Keratinocyte (primary cell): ENCODE measurements at regions not wholly inside any gene's neighbourhood (a gene's known extent, or its start where the extent isn't known, plus 50 kb on each side); places are given as distances from the start of the nearest gene placed in this dataset.

ENCODE experiments used
- DNase-seq: peaks from one replicate; pipeline ENCODE4 v3.0.0-alpha.2; 2011; ENCODE audit warnings: low read depth, missing footprints, low spot score
- FAIRE-seq: peaks from 2 replicates; lab custom pipeline; 2011; peaks lifted over from hg19 to GRCh38; lab: Jason Lieb, UNC
- H2AFZ ChIP-seq: 2 replicates; pipeline ENCODE4 v1.6.0; 2012; ENCODE audit warnings: low read length, control low read depth, inconsistent platforms; ENCODE audit not compliant: control insufficient read depth
- H3K27ac ChIP-seq: 2 replicates; pipeline ENCODE4 v1.5.1; 2011; ENCODE audit warnings: low read length; ENCODE audit not compliant: control insufficient read depth, insufficient read depth
- H3K27me3 ChIP-seq: 3 replicates; pipeline ENCODE4 v1.6.0; 2011; ENCODE audit warnings: low read length; ENCODE audit not compliant: control insufficient read depth, insufficient read depth; ENCODE audit errors: extremely low read depth
- H3K36me3 ChIP-seq, 2 experiments: 2 replicates in 1 of 2; 3 replicates in 1 of 2; pipeline ENCODE4 v1.5.1; 2011; ENCODE audit warnings: low read length in 2 of 2, mild to moderate bottlenecking in 1 of 2; ENCODE audit not compliant: control insufficient read depth in 2 of 2, insufficient read depth in 2 of 2; ENCODE audit errors: extremely low read depth in 1 of 2
- H3K4me1 ChIP-seq: 3 replicates; pipeline ENCODE4 v1.5.1; 2011; ENCODE audit warnings: low read length; ENCODE audit not compliant: control insufficient read depth, insufficient read depth; ENCODE audit errors: extremely low read depth
- H3K4me2 ChIP-seq: 3 replicates; pipeline ENCODE4 v1.6.0; 2011; ENCODE audit warnings: low read depth, low read length; ENCODE audit not compliant: control insufficient read depth, insufficient read depth; ENCODE audit errors: extremely low read depth
- H3K4me3 ChIP-seq, 3 experiments: fragments of 200-600 bp in 1 of 3; sonication (generic) in 1 of 3; 2 replicates in 2 of 3; 3 replicates in 1 of 3; pipeline ENCODE4 v1.5.1; 2011 to 2016; ENCODE audit warnings: low read length in 3 of 3, mild to moderate bottlenecking in 3 of 3, control low read depth in 2 of 3, inconsistent platforms in 1 of 3, low read depth in 1 of 3, mixed read lengths in 1 of 3, mixed run types in 1 of 3, moderate library complexity in 1 of 3; ENCODE audit not compliant: control insufficient read depth in 2 of 3, insufficient read depth in 2 of 3; ENCODE audit errors: extremely low read depth in 1 of 3
- H3K79me2 ChIP-seq: 2 replicates; pipeline ENCODE4 v1.6.0; 2012; ENCODE audit warnings: low read length; ENCODE audit not compliant: control insufficient read depth, insufficient read depth
- H3K9ac ChIP-seq: 3 replicates; pipeline ENCODE4 v1.6.0; 2011; ENCODE audit warnings: low read length; ENCODE audit not compliant: control insufficient read depth, insufficient read depth; ENCODE audit errors: extremely low read depth
- H3K9me1 ChIP-seq: 3 replicates; pipeline ENCODE4 v1.6.0; 2011; ENCODE audit warnings: low read length; ENCODE audit not compliant: control insufficient read depth, insufficient read depth; ENCODE audit errors: extremely low read depth
- H3K9me3 ChIP-seq: 2 replicates; pipeline ENCODE4 v1.5.1; 2012; ENCODE audit warnings: low read depth, low read length; ENCODE audit not compliant: control insufficient read depth
- H4K20me1 ChIP-seq: 3 replicates; pipeline ENCODE4 v1.6.0; 2011; ENCODE audit warnings: low read length; ENCODE audit not compliant: control insufficient read depth, insufficient read depth; ENCODE audit errors: extremely low read depth
- CTCF ChIP-seq, 3 experiments: IDR thresholded peaks in 1 of 3; conservative IDR thresholded peaks in 1 of 3; optimal IDR thresholded peaks in 1 of 3; 2 replicates in 2 of 3; 3 replicates in 1 of 3; pipeline versions ENCODE3 to v1.5.1; 2011; ENCODE audit warnings: low read length in 3 of 3, mild to moderate bottlenecking in 3 of 3, moderate library complexity in 2 of 3, control low read depth in 1 of 3, inconsistent platforms in 1 of 3; ENCODE audit not compliant: insufficient read depth in 2 of 3; ENCODE audit errors: extremely low read depth in 1 of 3
- EZH2 ChIP-seq: IDR thresholded peaks from one replicate; pipeline ENCODE4 v1.6.1; 2012; ENCODE audit warnings: inconsistent platforms, mild to moderate bottlenecking, low read length, moderate library complexity
- dilution Hi-C: fragments of 300-500 bp; cut with MboI; formaldehyde crosslinking; loops from one replicate; pipeline ENCODE4 v1.7.0; 2020; ENCODE audit warnings: low sequenced_read_pairs; ENCODE audit not compliant: extremely low pct_ligation_motif_present

- Histone ChIP-seq H3K4me2 (no peak overlapping the region), H3K4me3 (no peak overlapping the region), H3K36me3 (no peaks in the 10 kb centered on the region), H3K9me3 (peaks cover 10% of the 10 kb centered on the region), H3K9ac (no peak overlapping the region), H3K27me3 (no peaks in the 10 kb centered on the region), H3K4me1 (no peaks in the 10 kb centered on the region), H3K9me1 (no peaks in the 10 kb centered on the region), H3K79me2 (no peaks in the 10 kb centered on the region), H4K20me1 (no peaks in the 10 kb centered on the region), H3K27ac (no peak overlapping the region), H2AFZ (no peak overlapping the region)
- no peak for TF ChIP-seq EZH2
- TF ChIP-seq CTCF (optimal IDR thresholded peaks at IDR 0.05 in 1 of 3, IDR thresholded peaks at IDR 0.05 in 1 of 3, conservative IDR thresholded peaks at IDR 0.05 in 1 of 3; ENCODE audit: extremely low read depth in 1 of 3, insufficient read depth in 2 of 3, low read length in 3 of 3), result no peak
- dilution Hi-C loops, result no loop called here
- no peak for FAIRE-seq
- DNase-seq, result no peak
Observed at GRCh38 chr22:48899523-48900326, 927.9 kb downstream of the BRD1 start.

GRCh38 chr22:48898524-48899250 lies 929.0 kb downstream of the BRD1 start:
- H3K4me3 ChIP-seq, result no peak overlapping the region
- FAIRE-seq (no peak), DNase-seq (no peak)
- H3K27me3 ChIP-seq, result no peaks in the 10 kb centered on the region
- peaks cover 15% of the 10 kb centered on the region for H3K9me3 ChIP-seq
- H3K27ac ChIP-seq, result no peak overlapping the region
- dilution Hi-C loops, result no loop called here
- TF ChIP-seq EZH2, result no peak
- TF ChIP-seq CTCF (optimal IDR thresholded peaks at IDR 0.05 in 1 of 3, IDR thresholded peaks at IDR 0.05 in 1 of 3, conservative IDR thresholded peaks at IDR 0.05 in 1 of 3; ENCODE audit: extremely low read depth in 1 of 3, insufficient read depth in 2 of 3, low read length in 3 of 3), result no peak
- no peaks in the 10 kb centered on the region for H3K9me1 ChIP-seq
- no peaks in the 10 kb centered on the region for H3K4me1 ChIP-seq
- H3K79me2 ChIP-seq, result no peaks in the 10 kb centered on the region
- H3K9ac ChIP-seq, result no peak overlapping the region
- no peaks in the 10 kb centered on the region for H3K36me3 ChIP-seq
- H3K4me2 ChIP-seq, result no peak overlapping the region
- H2AFZ ChIP-seq, result no peak overlapping the region
- H4K20me1 ChIP-seq, result no peaks in the 10 kb centered on the region
